ENCODE measurements at regions not wholly inside any gene's neighbourhood (a gene's known extent, or its start where the extent isn't known, plus 50 kb on each side); places are given as distances from the start of the nearest gene placed in this dataset.
"Not testable (repeated sequence)": the region's sequence is repeated elsewhere in the genome, so short reads cannot be mapped to it uniquely, and the experiment has no call there.

DNA sequence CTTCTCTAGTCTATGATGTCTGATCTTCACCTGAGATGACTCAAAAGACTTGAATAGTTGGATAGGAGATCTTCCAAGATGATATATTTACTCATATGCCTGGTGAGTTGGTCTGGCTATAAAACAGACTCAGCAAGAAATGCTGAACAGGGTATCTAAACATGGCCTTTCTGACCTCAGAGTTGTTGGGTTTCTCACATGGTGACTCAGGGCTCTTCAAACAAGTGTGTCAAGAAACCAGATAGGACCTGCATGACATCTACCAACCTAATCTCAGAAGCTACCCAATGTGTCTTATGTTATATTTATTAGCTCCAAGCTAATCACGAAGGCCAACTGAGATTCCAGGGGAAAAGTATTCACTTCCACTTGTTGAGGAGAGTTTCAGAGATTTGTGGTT lies 1477.3 kb downstream of the CDH8 start:
- no peak for DNase-seq (ENCODE audit: low read depth)

DNA sequence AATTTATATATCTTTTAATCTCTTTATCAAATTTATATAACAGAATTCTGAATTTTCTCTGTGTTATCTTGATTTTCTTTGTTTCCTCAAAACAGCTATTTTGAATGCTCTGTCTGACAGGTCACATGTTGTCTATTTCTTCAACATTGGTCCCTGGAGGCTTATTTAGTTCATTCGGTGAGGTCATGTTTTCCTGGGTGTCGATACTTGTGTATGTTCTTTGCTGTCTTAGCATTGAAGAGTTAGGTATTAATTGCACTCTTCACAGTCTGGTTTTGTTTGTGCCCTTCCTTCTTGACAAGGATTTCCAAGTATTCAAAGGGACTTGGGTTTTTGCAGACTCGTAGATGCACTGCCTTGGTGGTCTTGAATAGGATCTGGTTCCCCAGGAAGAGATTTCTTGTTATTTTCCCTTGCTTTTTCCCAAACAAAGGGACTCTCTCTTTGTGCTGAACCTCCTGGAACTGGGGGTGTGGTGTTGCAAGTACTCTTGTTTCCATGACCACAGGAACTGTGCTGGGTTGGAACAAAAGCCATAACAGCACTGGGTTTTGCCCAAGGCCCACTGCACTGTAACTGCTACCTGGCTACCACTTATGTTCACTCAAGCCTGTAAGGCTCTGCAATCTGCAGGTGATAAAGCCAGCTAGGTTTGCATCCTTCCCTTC lies 1483.0 kb downstream of the CDH8 start:
- DNase-seq (ENCODE audit: low read depth), result no peak

DNA sequence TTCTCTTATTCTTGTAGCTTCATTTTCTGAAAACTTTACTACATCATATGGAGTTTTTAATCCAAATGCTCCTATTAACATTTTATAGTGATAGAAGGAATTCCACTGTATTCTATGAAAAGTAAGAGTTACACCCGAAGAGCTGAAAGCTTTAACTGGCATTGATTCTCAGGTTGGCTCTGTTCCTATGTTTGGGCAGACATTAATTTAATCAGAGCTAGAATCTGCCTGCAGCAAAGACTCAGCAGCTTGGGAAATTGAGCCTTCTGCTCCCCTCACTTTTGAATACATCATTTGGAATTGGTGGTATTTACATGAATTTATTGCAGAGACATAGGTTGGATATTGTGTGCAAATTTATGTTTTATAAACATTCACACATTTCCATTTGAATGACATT lies 1494.7 kb downstream of the CDH8 start:
- no peak for DNase-seq (ENCODE audit: low read depth)

DNA sequence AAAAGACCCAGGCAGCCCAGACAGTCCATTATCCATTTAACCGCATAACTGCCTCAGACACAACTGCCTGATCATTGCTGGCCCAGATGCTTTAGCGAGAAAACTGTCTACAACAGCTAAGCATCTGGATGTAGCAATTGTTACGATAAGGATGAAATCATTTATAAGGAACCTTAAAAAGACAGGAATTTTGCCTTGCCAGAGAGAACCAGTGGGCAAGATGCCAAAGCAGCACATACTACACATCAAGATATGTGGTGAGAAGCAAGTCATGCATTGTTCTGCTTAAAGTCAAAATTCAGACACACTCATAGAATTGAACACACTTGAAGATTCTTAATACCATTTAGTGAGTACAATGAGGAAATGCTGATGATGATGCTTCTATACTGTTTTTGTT lies 1525.3 kb downstream of the CDH8 start:
- DNase-seq (ENCODE audit: low read depth), result no peak

DNA sequence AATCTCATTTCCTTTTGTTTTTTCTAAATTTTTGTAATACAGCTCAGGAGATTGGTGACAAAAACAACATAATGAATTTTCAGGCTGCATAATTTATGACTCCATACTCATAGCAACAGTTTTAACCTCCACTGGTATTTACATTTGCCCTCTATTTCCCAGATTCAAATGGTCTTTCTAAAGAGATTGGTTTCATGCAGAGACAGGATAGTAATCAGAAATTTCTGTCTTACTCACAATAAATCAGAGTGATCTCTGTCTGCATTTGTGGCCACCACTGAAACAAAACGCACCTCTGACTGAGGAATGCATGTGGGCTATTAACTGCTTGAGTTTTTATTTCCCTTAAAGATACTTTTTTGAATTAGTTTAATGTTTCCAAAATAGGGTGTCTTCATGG lies 1526.0 kb downstream of the CDH8 start:
- DNase-seq (ENCODE audit: low read depth), result no peak

DNA sequence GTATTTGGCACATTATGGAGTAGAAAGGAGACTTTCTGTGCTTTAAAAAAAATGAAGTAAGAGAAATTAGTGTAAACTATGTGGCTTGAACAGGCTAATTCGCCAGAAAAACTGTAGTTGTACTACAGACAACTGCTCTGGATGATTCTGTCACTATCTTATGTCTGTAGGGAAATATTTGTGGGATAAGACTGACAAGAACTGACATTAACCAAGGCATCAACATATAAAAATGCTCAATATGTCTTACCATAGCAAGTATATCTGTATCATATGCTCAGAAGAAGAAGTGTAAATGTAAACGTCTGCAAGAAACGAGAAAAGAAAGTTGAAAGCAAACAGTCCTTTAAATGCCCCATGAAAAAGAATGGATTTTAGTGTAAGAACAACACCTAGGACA lies 1545.0 kb downstream of the CDH8 start:
- no peak for DNase-seq (ENCODE audit: low read depth)

DNA sequence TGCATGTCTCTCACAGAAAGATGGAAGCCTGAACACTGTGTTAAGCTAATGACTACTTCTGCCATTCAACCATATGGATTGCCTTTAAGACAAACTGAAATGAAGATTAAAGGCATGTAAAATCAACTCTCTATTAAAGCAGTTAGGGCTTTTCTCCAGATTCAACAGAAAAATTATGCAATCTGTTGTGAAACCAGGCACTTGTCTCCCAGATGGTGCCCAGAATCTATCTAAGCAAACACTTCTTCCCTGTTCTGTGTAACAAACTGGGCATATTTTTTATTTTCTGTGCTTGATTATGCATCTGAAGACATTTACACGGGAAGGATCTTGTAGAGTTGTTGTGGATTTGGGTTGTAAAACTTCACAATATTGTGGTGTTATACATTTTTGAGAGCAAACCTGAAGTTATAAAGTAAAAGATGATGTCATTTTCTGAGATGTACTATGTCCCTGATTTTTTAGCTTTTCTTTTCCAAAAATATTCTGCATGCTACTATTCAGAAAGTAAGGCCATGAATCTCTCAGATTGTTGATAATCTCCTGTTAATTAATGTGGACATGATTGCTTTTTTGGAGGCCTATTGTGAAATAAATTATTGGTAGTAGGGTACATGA lies 1550.3 kb downstream of the CDH8 start:
- DNase-seq (ENCODE audit: low read depth), result no peak

DNA sequence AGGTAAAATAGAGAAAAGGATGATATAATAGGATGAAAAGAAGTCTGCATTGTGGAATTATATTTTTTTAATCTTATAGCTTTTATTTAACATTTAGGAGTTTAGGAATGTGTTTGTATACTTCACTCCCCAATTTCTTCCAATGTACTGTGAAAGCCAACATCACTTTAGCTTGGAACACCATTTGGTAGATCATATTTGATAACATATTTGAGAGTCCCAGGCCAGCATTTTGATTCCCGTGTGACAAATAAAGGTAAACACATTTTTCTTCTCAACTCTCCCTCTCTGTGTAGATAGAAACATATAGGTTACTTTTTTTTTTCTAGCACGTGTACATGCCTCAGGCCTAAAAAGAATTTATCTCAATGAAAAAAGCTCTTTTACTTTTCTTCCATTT lies 1551.3 kb downstream of the CDH8 start:
- no peak for DNase-seq (ENCODE audit: low read depth)

DNA sequence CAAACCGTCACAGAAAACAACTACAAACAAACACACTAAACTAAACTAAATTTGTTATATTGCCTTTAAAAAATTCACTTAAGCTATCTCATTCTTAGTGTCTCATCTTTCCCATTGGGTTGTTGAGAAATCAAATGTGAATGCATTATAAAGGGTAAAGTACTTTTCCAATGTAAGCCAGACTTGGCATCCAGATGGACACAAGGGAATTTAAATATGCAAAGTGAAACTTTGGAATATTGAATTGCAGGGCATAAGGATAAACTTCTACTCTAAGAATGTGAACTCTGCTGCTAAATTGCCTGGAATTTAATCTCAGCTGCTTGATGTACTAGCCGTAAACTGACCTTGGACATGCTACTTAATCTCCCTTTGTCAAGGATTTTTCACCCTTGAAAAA lies 1554.6 kb downstream of the CDH8 start:
- no peak for DNase-seq (ENCODE audit: low read depth)

DNA sequence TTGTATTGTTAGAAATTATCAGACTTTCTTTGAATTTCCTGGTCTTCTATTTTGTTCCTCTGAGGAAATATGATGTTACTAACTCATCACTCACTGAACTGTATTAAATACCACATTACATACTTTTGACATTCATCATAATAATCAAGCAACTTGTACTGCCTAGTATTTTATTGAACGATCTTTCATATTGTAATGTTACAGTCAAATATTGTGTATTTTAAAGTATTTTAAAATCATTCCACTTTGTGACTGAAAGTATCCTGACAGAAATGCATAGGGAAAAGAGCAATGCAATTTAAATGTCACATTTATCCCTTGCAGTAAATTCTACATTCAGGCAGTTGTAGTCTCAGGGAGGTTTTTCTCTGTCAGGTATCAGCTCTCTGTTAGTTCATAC lies 1557.4 kb downstream of the CDH8 start:
- no peak for DNase-seq (ENCODE audit: low read depth)

DNA sequence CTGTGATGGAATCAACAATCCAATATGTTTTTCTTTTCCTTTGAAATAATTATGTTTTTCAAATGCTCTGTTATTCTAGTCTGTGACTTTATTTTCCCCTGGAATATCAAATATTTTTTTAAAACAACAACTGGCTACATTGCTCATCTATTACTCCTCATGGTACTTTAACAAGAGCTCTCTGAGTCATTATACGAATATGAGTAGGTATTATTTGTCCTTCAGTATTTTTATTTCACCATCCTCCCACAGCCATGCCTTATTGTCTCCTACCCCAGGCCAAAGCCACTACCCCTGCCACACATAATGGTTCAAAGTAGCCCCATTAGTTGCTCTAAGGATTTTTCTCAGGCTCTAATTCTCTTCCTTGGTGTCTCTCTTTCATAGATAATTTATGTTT lies 1572.3 kb downstream of the CDH8 start:
- DNase-seq (ENCODE audit: low read depth), result no peak

DNA sequence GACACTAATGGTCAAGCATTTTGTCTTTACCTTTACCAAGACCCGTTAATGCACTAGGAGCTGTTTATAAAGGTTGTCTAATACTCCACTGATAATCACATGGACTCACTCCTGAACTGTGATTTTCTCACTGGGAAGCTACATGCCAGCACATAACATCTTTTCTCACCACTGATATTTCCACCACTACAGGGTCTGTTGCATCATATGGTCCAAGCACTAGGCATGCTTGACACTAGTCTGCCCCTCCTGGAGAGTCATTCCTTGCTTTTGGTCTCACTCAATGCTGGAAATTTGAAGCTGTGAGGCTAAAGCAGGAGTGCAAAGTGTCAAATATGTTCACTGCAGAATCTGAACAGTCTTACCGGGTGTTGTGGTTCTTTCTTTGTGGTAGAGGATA lies 1576.8 kb downstream of the CDH8 start:
- DNase-seq (ENCODE audit: low read depth), result no peak

DNA sequence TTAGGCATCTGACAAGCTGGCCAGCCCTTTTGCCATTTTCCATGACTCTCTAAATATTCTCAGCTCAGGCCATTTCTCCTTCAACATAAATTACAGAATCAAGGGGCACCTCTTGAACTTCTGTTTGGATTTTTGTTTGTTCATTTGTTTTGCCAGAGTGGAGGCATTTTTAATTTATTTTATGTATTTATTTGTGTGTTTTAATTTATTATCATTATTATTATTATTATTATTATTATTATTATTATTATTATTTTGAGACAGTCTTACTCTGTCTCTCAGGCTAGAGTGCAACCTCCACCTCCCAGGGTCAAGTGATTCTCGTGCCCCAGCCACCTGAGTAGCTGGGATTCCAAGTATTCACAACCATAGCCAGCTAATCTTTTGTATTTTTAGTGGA lies 1578.0 kb downstream of the CDH8 start:
- DNase-seq (ENCODE audit: low read depth), result no peak

DNA sequence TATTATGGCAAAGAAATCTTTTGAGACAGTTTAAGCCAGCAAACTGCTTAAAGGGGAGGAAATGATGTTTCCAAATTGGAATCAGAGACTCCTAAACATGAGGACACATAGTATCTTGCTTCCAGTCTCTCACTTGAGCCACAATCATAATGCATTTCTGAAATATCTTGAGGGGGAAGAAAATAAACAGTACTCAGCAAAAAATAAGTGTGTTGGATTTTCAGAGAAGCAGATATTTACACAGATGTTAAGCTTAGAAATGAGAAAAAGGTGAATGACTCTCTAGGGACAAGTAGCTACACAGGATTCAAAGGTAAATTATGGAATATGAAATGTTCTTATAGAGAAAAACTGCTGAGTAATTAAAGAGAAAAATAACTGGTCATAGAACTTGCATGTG lies 1583.6 kb downstream of the CDH8 start:
- no peak for DNase-seq (ENCODE audit: low read depth)

DNA sequence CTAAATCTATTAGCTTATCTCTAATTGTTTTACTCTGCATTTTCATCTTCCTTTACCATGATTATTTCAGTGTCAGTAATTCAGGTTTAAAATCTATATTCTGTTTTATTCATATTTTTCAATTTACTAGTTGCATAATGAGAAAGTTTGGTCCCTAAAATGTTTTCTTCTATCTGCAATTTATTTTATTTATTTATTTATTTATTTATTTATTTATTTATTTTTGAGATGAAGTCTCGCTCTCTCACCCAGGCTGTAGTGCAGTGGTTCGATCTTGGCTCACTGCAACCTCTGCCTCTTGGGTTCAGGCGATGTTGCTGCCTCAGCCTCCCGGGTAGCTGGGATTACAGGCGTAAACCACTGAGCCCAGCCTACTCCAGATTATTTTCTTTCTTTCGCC lies 1597.3 kb downstream of the CDH8 start:
- DNase-seq (ENCODE audit: low read depth), result no peak

DNA sequence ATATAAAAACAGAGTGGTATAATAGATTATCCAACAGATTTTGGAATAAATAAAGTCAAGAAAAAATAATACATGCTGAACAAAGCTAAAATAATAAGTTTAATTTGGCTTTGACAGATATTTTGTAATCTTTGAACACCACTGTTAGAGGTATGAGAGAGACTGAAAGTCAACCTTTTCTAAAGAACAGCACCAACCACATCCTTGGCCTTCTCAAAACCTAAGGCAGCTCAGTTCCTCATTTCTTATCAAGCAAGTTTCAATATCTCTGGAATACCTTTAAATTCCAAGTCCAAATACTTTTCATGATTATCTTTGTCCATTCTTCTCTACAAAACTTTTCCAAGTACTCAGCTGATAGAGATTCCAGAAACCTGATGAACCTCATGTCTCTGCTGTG lies 1603.8 kb downstream of the CDH8 start:
- no peak for DNase-seq (ENCODE audit: low read depth)

DNA sequence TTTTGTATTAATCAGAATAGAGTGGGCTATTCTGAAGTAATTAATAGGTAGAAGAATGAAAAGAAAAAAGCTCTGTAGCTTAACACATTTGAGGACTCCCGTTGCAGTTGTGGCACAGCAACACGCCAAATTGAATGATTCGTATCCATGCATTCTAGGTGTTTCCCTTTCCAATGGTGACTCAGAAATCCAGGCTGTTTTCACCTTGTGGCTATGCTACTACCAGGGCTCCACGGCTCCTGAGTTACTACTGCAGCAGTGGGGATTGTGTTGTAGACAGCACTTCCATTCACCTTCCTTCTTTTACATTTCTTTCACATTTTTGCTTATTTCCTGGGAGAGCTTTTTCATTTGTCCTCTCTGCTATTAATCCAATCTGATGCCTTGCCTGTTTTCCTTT lies 1616.4 kb downstream of the CDH8 start:
- no peak for DNase-seq (ENCODE audit: low read depth)

DNA sequence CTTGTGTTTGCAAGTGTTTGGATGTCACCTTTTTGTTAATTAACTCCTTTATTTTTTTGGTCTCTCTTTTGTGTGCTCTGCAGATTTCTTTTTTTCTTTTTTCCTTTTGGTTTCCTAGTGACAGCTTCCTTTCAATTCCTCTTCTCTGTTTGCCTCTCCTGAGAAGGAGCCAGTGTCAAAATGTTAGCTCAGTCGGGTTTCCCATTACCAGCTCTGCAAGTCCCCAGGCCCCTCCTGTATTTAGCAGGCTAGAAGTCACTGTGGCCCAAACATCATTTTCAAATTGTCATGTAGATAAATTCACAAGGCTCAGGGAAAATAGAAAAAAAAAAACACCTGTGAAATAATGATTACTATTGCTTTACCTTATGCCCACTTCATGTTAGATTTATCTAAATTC lies 1621.6 kb downstream of the CDH8 start:
- DNase-seq (ENCODE audit: low read depth), result no peak

DNA sequence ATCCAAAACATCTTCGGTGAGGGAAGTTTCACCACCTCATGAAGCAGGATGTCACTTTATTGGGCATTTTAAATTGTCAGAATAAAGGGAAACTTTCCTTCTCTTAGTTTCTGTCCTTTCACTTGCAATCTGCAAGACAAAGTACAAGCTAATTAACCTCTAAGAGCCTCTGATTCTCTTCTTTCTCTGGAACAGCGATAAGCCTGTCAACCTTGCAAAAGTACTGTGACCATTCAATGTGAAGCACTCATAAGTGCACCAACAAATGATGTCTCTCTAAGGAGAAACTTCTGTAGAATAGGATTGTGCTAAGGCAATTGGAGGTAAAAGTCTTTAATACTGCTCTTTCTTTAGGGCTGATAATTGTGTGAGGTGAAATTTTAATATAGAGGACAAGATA lies 1622.3 kb downstream of the CDH8 start:
- DNase-seq (ENCODE audit: low read depth), result no peak

DNA sequence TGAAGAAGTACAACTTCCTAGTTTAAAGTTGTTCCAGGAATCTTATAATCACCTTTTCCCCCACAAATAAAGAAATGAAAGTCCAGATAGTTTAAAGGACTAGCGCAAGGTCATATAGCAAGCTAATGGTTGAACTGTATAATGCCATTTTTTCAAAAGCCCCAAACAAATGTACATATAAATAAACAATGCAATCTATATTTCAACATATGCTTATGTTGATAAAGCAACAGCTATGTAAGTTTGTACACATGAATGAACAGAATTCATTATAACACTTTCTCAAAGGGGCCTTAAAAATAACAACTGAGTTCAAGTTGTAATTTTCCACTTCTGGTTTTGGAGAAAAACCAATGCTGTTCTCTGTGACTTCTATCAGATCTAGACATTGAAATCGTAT lies 1628.6 kb downstream of the CDH8 start:
- no peak for DNase-seq (ENCODE audit: low read depth)

DNA sequence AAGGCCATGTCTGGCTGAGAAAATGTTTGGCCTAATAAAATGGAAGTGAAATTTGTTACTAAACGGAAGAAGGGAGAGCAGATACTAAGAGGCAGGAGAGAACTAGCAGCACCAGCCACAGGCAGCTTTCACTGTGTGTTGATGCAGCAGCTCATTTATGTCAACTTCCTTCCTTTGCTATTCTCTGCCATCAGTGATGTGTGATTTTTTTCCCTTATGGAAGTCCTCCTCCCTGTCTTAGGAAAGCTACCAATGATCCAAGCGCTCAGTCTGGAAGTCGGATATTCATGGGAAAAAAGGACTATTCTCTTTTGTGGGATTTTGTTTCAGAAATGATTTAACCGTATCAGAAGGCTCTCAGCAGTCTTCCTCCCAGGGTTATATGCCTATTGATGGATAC lies 1629.2 kb downstream of the CDH8 start:
- DNase-seq (ENCODE audit: low read depth), result no peak

DNA sequence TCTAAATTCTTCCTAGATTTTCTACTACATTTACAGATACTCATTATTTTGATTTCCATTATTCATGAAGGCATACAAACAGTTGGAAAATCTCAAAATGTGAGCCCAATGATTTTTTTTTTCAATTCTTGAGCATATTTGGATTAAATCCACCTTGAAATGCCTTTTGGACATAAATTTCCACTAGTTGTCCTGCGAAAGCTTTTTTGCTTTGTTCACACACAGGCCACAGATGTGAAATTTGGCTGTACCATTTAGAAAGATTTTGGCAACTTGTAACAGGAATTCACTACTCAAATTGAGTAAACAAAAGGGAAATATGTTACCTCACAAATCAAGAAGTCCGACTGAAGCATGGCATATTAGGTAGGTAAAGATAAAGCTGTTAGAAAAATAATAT lies 1631.0 kb downstream of the CDH8 start:
- DNase-seq (ENCODE audit: low read depth), result peak; percentile 2

DNA sequence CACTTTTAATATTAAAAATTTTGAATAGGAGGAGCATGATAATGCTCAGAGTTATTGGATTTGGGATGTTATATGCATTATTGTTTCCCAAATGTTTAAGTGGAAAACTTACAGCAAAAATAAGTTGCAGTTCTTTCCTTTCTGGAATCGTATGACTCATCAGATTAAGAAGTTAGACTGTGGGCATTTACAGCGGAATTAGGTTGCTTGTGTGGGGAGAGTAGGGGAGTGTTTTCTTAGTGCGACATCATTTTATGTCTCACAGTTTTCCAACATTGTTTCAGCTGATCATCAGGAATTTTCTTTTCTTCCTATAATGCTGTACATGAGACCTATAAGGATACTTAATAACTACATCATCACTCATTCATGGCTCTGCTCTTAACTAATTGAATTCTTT lies 1631.8 kb downstream of the CDH8 start:
- no peak for DNase-seq (ENCODE audit: low read depth)

DNA sequence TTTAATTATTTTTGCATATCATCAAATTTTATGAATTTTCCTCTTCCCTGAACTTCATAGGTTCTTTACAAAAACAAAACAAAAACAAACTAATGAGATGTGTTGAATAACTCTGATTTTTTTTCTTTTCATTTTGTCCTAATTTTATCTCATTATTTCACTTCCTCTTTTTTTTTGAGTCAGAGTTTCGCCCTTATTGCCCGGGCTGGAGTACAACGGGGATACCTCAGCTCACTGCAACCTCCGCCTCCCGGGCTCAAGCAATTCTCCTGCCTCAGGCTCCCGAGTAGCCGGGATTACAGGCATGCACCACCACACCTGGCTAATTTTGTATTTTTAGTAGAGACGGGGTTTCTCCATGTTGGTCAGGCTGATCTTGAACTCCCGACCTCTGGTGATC lies 1633.3 kb downstream of the CDH8 start:
- not testable (repeated sequence) for DNase-seq (ENCODE audit: low read depth)
